ENCODE measurements at regions not wholly inside any gene's neighbourhood (a gene's known extent, or its start where the extent isn't known, plus 50 kb on each side); places are given as distances from the start of the nearest gene placed in this dataset.

- no peak for TF ChIP-seq CTCF (conservative IDR thresholded peaks at IDR 0.05; ENCODE audit: low read length)
- TF ChIP-seq EZH2phosphoT487 (IDR thresholded peaks at IDR 0.05; ENCODE audit: borderline replicate concordance): no peak
Measured at GRCh38 chr11:8826901-8827560, 84.0 kb upstream of the AKIP1 start.
